Middle frontal gyrus (tissue), 1 donor: ENCODE measurements at regions not wholly inside any gene's neighbourhood (a gene's known extent, or its start where the extent isn't known, plus 50 kb on each side); places are given as distances from the start of the nearest gene placed in this dataset.
"Not testable (repeated sequence)": the region's sequence is repeated elsewhere in the genome, so short reads cannot be mapped to it uniquely, and the experiment has no call there.

Experiments used
- DNase-seq: peaks from one replicate; pipeline ENCODE4 v3.0.0-alpha.2; 2015; ENCODE audit warnings: low spot score; ENCODE audit errors: extremely low spot score

DNA sequence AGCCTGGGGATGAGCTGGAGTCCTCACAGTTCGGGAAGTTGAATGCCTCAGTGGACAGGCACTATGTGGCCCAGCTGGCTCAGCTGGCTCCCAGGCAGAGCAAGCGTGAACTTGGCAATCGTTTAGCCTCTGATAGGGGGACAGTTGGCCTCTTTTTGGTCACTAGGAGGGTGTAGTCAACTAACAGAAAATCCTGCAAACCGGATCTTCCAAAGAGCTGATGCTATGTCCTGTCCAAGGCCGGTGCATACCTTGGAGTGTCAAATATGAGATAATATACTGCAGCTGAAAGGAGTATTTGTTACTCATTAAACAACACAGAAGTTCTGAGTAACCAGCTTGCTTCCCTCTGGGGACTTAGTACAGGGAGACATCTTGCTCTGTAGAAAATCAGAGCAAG lies 126.2 kb upstream of the EXOC2 start:
- DNase-seq: no peak

DNA sequence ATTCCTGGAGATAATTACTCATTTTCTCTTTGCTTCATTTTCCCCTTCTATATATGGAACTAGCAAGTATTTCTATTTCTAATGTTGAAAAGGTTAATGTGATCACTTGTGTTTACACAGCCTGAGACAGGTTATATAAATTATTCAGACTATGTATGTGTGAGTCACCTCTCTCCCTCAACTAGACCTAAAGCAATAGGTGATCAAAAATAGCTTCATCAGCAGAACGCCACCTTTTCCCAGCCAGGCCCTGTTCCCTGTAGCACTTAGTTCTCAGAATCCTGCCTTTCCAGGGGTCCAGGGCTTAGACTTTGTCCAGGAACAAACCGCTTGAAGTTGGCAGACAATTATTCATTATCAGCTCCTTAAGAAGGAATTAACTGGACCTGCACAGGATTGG lies 125.3 kb upstream of the EXOC2 start:
- no peak for DNase-seq

- no peak for DNase-seq
Observed at GRCh38 chr6:816510-817084, 123.7 kb upstream of the EXOC2 start.

GRCh38 chr6:815348-815738 lies 122.4 kb upstream of the EXOC2 start:
- DNase-seq: no peak

- DNase-seq: no peak
Observed at GRCh38 chr6:814378-815347, 121.7 kb upstream of the EXOC2 start.

DNA sequence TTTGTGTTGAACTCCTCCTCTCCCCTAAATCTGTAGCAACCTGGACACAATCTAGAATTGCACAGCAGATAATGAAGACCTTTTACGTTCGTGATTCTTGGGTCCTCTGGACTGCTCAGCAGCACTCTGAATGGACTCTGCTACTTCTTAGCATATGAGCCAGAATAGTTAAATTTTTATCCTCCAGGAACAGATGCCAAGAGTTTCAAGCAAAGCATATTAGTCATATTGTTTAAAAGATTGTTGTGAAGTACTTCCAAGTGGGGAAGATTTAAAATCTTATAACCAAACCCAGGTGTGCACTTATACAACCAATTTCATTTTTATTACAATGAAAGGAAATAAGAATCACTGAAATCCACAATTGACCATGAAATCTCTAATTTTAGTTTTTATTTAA lies 118.9 kb upstream of the EXOC2 start:
- DNase-seq: no peak

DNA sequence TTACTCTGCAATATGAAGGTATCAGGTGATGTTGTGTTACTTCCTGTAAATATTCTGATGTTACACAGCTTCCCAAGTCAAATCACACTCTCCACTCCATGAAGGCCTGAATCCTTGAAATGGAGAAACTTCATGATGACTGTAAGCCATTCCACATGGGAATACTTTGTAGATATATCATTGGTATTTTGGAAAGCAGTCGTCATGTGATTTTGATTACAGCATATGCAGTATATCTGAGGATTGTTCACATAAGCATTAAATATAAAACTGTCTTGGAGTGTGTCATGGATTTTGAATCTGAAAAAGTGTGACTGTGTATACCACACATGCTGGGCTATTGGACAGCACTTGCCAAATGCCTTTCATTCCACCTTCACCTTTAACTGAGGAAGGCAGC lies 118.3 kb upstream of the EXOC2 start:
- no peak for DNase-seq

DNA sequence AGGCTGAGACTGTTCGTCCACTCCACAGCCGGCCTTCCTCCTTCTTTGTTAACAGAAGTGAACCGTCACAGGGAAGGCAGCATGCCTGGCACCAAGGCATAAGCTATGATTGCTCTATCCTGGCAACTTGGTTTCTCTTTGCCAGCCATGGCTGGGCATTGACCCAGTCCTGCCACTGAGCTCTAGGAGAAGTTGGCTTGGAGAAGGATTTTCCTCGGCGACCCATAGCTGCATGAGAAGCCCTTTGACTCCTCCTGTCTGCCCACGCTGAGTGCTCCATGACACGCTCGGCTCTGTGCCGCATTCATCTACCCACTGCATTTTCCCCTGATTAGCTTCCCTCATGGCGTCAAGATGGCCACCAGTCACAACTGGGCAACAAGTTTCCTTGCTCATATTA lies 111.8 kb upstream of the EXOC2 start:
- no peak for DNase-seq

- DNase-seq: no peak
Observed at GRCh38 chr6:804317-804716, 111.4 kb upstream of the EXOC2 start.

- DNase-seq: no peak
Observed at GRCh38 chr6:803191-803977, 110.4 kb upstream of the EXOC2 start.

- DNase-seq: no peak
Observed at GRCh38 chr6:802701-803100, 109.8 kb upstream of the EXOC2 start.

- DNase-seq: not testable (repeated sequence)
Observed at GRCh38 chr6:802223-802622, 109.3 kb upstream of the EXOC2 start.

DNA sequence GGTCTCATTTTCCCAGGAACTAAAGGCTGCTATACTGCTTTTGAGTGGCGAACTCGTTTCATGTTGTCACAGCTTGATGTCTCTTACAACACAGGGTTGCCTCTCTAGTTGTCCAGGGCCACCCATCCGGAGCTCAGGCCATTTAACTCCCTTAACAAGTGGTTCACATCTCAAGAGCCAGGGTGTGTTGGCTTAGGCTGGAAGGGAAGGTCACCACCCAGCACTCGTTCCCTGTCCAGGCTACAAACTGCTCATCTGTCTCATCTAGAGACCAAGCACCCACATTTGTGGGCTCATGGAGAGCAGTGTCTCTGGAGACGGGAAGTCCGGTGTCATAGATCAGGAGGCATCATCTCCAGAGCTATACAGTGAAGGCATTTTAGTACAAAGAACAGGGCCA lies 106.8 kb upstream of the EXOC2 start:
- no peak for DNase-seq

GRCh38 chr6:797479-798077 lies 104.6 kb upstream of the EXOC2 start:
- peak; percentile 36 for DNase-seq

DNA sequence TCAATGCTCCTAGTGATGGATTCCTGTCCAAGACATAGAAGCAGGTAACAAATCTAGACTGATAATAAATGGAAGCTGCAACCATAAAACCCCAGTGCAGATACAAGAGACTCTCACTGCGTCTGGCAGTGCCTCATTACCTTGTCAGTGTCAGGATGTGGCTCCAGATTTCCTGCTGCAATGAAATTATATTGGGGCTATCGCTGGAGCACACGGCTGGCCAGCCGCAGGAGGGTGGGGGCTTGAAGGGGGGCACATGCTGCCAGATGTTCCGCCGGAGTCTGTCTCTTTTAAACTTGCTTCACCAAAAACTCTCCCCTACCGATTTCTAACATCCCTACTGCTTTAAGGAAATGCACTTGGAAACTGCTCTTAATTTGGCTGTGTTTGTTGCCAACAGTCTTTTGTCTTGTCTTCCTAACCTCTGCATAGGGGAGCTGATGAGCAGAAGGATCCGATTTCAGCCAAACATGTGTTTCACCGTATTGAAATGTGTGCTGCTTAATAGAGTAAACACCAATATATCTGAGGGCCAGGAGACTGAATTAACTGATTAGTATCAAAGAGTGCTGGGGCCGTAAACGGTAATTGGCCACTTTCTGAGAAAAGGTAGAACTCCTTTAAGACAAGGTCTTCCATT lies 102.2 kb upstream of the EXOC2 start:
- no peak for DNase-seq

DNA sequence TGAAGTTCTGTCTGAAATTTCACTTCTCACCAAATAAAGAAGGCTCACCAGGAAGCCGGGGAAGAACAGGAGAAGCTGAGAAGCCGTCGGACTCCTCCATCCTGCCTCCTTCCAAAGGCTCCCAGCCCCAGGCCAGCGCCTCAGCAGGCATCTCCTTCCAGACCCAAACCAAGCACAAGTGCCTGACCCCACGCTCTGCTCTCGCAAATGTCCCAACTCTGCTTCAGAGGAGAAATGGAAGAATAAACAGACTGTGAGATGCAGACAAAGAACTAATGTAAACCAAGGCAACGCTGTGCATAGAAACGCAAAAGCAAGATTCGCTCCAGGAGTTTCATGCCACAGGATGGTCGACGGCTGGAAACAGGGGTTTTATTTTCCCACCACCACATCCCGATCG lies 100.3 kb upstream of the EXOC2 start:
- no peak for DNase-seq

DNA sequence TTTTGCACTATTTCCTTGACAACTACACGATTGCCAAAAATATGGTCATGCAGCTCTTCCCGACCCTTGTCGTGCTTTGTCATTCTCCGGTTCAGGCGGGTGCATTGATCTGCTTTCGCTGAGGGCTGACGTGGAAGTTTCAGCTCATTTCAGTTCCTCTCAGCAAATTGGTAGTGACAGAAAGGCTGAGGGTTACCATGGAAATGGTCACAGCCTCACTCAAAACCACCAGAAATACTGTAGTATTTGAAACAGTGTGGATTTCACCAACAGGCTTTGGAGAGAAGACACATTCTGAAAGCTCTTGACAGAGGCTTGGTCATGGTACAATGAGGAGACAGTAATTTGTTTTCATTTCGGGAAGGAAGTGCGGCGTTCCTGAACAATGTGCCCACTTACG lies 99.7 kb upstream of the EXOC2 start:
- no peak for DNase-seq

GRCh38 chr6:788058-788457 lies 95.1 kb upstream of the EXOC2 start:
- no peak for DNase-seq

GRCh38 chr6:786946-787763 lies 94.2 kb upstream of the EXOC2 start:
- no peak for DNase-seq

GRCh38 chr6:783966-784735 lies 91.2 kb upstream of the EXOC2 start:
- DNase-seq: no peak
